IMR-90 (cell line): ENCODE measurements at regions not wholly inside any gene's neighbourhood (a gene's known extent, or its start where the extent isn't known, plus 50 kb on each side); places are given as distances from the start of the nearest gene placed in this dataset.

Experiments
- ATAC-seq: fragments of 200-7000 bp; cut with Tn5 transposase; 2 replicates; pipeline ENCODE4 v1.9.1; 2020; ENCODE audit warnings: low read depth, mild to moderate bottlenecking, moderate library complexity
- BruUV-seq: library from RNA; stranded (reverse); fragments of 400-500 nt; replicated peaks from 2 replicates; lab custom pipeline; 2021; lab: Mats Ljungman, UMichigan
- CTCF ChIA-PET: fragments of 300-600 bp; formaldehyde crosslinking; extraction: SDS; loops from one replicate; lab custom pipeline; 2021; ENCODE audit warnings: antibody characterized with exemption; lab: Yijun Ruan, JAX
- POLR2A ChIA-PET: fragments of 300-600 bp; sonication (Branson Sonifier 250); formaldehyde crosslinking; loops from one replicate; lab custom pipeline; 2022; ENCODE audit warnings: antibody characterized with exemption; ENCODE audit not compliant: unreplicated experiment; lab: Charles Lee
- DNase-seq: peaks from one replicate; pipeline ENCODE4 v3.0.0; 2013
- H2AFZ ChIP-seq: replicated peaks from 2 replicates; pipeline ENCODE3; 2013; ENCODE audit warnings: low read length, mild to moderate bottlenecking; ENCODE audit not compliant: poor library complexity
- H2AK5ac ChIP-seq: 2 replicates; pipeline ENCODE4 v1.6.1; 2013; ENCODE audit warnings: low read depth, low read length, inconsistent platforms
- H2AK9ac ChIP-seq: replicated peaks from 2 replicates; pipeline ENCODE3; 2013; ENCODE audit warnings: mild to moderate bottlenecking, low read depth, low read length, moderate library complexity; ENCODE audit not compliant: poor library complexity
- H2BK120ac ChIP-seq: 2 replicates; pipeline ENCODE4 v1.6.1; 2013; ENCODE audit warnings: low read depth, low read length, inconsistent platforms
- H2BK15ac ChIP-seq: 3 replicates; pipeline ENCODE4 v1.6.1; 2013; ENCODE audit warnings: low read depth, low read length, inconsistent platforms
- H2BK20ac ChIP-seq: 2 replicates; pipeline ENCODE4 v1.6.1; 2013; ENCODE audit warnings: low read depth, mild to moderate bottlenecking, inconsistent platforms, low read length, moderate library complexity
- H2BK5ac ChIP-seq: 2 replicates; pipeline ENCODE4 v1.6.1; 2013; ENCODE audit warnings: mild to moderate bottlenecking, low read depth, low read length, inconsistent platforms; ENCODE audit not compliant: poor library complexity, severe bottlenecking
- H3K14ac ChIP-seq: replicated peaks from 2 replicates; pipeline ENCODE4 v1.6.1; 2013; ENCODE audit warnings: low read depth, low read length, inconsistent platforms
- H3K18ac ChIP-seq: 2 replicates; pipeline ENCODE4 v1.6.1; 2013; ENCODE audit warnings: low read depth, low read length, control low read depth
- H3K23ac ChIP-seq: 2 replicates; pipeline ENCODE4 v1.6.1; 2013; ENCODE audit warnings: low read depth, low read length, inconsistent platforms
- H3K27ac ChIP-seq: 2 replicates; pipeline ENCODE4 v1.5.1; 2013; ENCODE audit warnings: mild to moderate bottlenecking, control low read depth, low read length; ENCODE audit not compliant: insufficient read depth
- H3K27me3 ChIP-seq: 2 replicates; pipeline ENCODE4 v1.6.1; 2013; ENCODE audit warnings: low read length; ENCODE audit not compliant: control insufficient read depth, insufficient read depth
- H3K36me3 ChIP-seq: 2 replicates; pipeline ENCODE4 v1.6.1; 2013; ENCODE audit warnings: low read length, mixed read lengths; ENCODE audit not compliant: control insufficient read depth, insufficient read depth
- H3K4ac ChIP-seq: 2 replicates; pipeline ENCODE4 v1.6.1; 2013; ENCODE audit warnings: low read depth, low read length, inconsistent platforms
- H3K4me1 ChIP-seq: 2 replicates; pipeline ENCODE4 v1.6.1; 2013; ENCODE audit warnings: low read length, mixed read lengths; ENCODE audit not compliant: control insufficient read depth, insufficient read depth
- H3K4me2 ChIP-seq: 2 replicates; pipeline ENCODE4 v1.6.1; 2013; ENCODE audit warnings: low read depth, mild to moderate bottlenecking, control low read depth, low read length, moderate library complexity
- H3K4me3 ChIP-seq: 2 replicates; pipeline ENCODE4 v1.5.1; 2013; ENCODE audit warnings: low read depth, mild to moderate bottlenecking, control low read depth, low read length, moderate library complexity; ENCODE audit not compliant: insufficient read depth
- H3K56ac ChIP-seq: 2 replicates; pipeline ENCODE4 v1.6.1; 2013; ENCODE audit warnings: low read length, inconsistent platforms; ENCODE audit not compliant: insufficient read depth; ENCODE audit errors: extremely low read depth
- H3K79me1 ChIP-seq, 2 experiments: 2 replicates each; pipeline ENCODE4 v1.6.1; 2013; ENCODE audit warnings: low read length in 2 of 2, inconsistent platforms in 1 of 2, low read depth in 1 of 2
- H3K9ac ChIP-seq: 2 replicates; pipeline ENCODE4 v1.6.1; 2013; ENCODE audit warnings: low read depth, low read length, control low read depth
- H3K9me1 ChIP-seq: 2 replicates; pipeline ENCODE4 v1.6.1; 2013; ENCODE audit warnings: low read length, inconsistent platforms; ENCODE audit not compliant: insufficient read depth
- H3K9me3 ChIP-seq: 2 replicates; pipeline ENCODE4 v1.6.1; 2013; ENCODE audit warnings: low read length; ENCODE audit not compliant: control insufficient read depth, insufficient read depth
- H4K20me1 ChIP-seq: 2 replicates; pipeline ENCODE4 v1.6.1; 2013; ENCODE audit warnings: low read length, inconsistent platforms; ENCODE audit not compliant: insufficient read depth
- H4K5ac ChIP-seq: 2 replicates; pipeline ENCODE4 v1.6.1; 2013; ENCODE audit warnings: mild to moderate bottlenecking, low read depth, low read length, control low read depth
- H4K8ac ChIP-seq, 2 experiments: 2 replicates each; pipeline ENCODE4 v1.6.1; 2013; ENCODE audit warnings: low read depth in 2 of 2, low read length in 2 of 2, control low read depth in 1 of 2, inconsistent platforms in 1 of 2
- H4K91ac ChIP-seq: 2 replicates; pipeline ENCODE4 v1.6.1; 2013; ENCODE audit warnings: low read depth, low read length, inconsistent platforms; ENCODE audit not compliant: insufficient read depth
- MAZ ChIP-seq: IDR thresholded peaks from 2 replicates; pipeline ENCODE4 v1.6.1; 2012; ENCODE audit warnings: low read depth, mild to moderate bottlenecking, low read length, improper control_type of control experiment, moderate library complexity, borderline replicate concordance
- WGBS, 2 experiments: methylation state at CpG; one replicate each; pipeline versions ENCODE4 v1.1.5 to v1.1.7; 2013; ENCODE audit warnings: missing lambda C conversion rate in 2 of 2; ENCODE audit not compliant: insufficient read length in 1 of 2; ENCODE audit errors: extremely low coverage in 2 of 2; 5-methylcytosine and 5-hydroxymethylcytosine counted together
- dilution Hi-C: fragments of 300-500 bp; cut with HindIII; formaldehyde crosslinking; loops from one replicate; pipeline ENCODE4 v1.14.3; 2018; ENCODE audit warnings: low sequenced_read_pairs; ENCODE audit not compliant: unreplicated experiment
- in situ Hi-C: fragments of 300-500 bp; cut with MboI; formaldehyde crosslinking; loops from 3 replicates; pipeline ENCODE4 v1.14.3; 2019; ENCODE audit warnings: low sequenced_read_pairs, inconsistent platforms, mixed read lengths
- intact Hi-C: fragments of 100-400 bp; cut with micrococcal nuclease; formaldehyde crosslinking; loops from 2 replicates; pipeline ENCODE4 v1.10.0; 2022

DNA sequence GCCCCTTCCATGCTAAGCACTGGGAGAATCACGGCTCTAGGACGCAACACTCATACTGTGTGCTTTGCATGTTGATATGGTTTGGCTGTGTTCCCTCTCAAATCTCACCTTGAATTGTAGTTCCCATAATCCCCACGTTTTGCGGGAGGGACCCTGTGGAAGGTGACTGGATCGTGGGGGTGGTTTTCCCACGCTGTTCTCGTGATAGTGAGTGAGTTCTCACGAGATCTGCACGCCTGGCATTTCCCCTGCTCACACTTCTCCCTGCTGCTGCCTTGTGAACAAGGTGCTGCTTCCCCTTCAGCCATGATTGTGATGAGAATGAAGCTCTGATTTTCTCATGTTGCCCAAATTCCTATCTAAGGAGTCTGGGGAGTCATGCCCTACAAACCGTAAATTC lies 53.0 kb upstream of the ADGRA1 start:
- BruUV-seq, result no TSS peak
- no CpG with 5 or more reads among the region's 10 CpGs for WGBS, 2 experiments
- H3K23ac ChIP-seq, result no peak overlapping the region
- no peaks in the 10 kb centered on the region for H3K79me1 ChIP-seq
- no peak overlapping the region for H3K9ac ChIP-seq
- ChIA-PET CTCF (no interaction called here), POLR2A (no interaction called here)
- H4K5ac ChIP-seq, result no peak overlapping the region
- no peak overlapping the region for H3K14ac ChIP-seq
- H4K20me1 ChIP-seq, result no peaks in the 10 kb centered on the region; the same call in 1 of the 2 replicates
- no peak overlapping the region for H4K91ac ChIP-seq
- H3K4me1 ChIP-seq, result no peaks in the 10 kb centered on the region
- H3K4ac ChIP-seq, result no peak overlapping the region
- TF ChIP-seq MAZ, result no peak
- no peak overlapping the region for H2AK5ac ChIP-seq
- intact Hi-C loops, result no loop called here
- no peak overlapping the region for H2BK5ac ChIP-seq
- dilution Hi-C loops, result no loop called here
- H3K36me3 ChIP-seq, result no peaks in the 10 kb centered on the region
- DNase-seq, result no peak
- H2BK120ac ChIP-seq, result no peak overlapping the region
- H3K4me2 ChIP-seq, result no peak overlapping the region
- no peak overlapping the region for H2BK20ac ChIP-seq
- no peak overlapping the region for H3K56ac ChIP-seq
- no peak overlapping the region for H4K8ac ChIP-seq
- no peaks in the 10 kb centered on the region for H3K9me3 ChIP-seq
- no peak overlapping the region for H2BK15ac ChIP-seq
- peaks cover 18% of the 10 kb centered on the region for H3K27me3 ChIP-seq
- ATAC-seq, result no peak
- no peak overlapping the region for H2AFZ ChIP-seq
- H3K9me1 ChIP-seq, result no peaks in the 10 kb centered on the region
- no peak overlapping the region for H3K27ac ChIP-seq
- no peak overlapping the region for H3K18ac ChIP-seq
- H2AK9ac ChIP-seq, result no peak overlapping the region
- in situ Hi-C loops, result no loop called here
- no peak overlapping the region for H3K4me3 ChIP-seq
